ENCODE measurements at regions not wholly inside any gene's neighbourhood (a gene's known extent, or its start where the extent isn't known, plus 50 kb on each side); places are given as distances from the start of the nearest gene placed in this dataset.

GRCh38 chr6:6758915-6759654, 170.6 kb downstream of the LY86 start (continued):
- TF ChIP-seq BCLAF1 (IDR thresholded peaks at IDR 0.05; ENCODE audit: borderline replicate concordance in 1 of 2, control insufficient read depth in 1 of 2, low read depth in 2 of 2, low read length in 1 of 2) (no peak), REST (IDR thresholded peaks at IDR 0.05; ENCODE audit: borderline replicate concordance) (peak; percentile 81), REST (CRISPR knock-in tag; IDR thresholded peaks at IDR 0.05; ENCODE audit: low read depth) (no peak), SRF (CRISPR knock-in tag; IDR thresholded peaks at IDR 0.05) (peak in 1 of 2 experiments; percentile 90; a peak in 2 of 4 replicates), CREB1 (IDR thresholded peaks at IDR 0.05) (no peak), CREB1 (CRISPR knock-in tag; IDR thresholded peaks at IDR 0.05) (no peak), ETS2 (tag; IDR thresholded peaks at IDR 0.05; ENCODE audit: borderline replicate concordance, poor library complexity, severe bottlenecking) (no peak), MXI1 (IDR thresholded peaks at IDR 0.05; ENCODE audit: low read depth, low read length) (peak; percentile 77), ATF6 (CRISPR knock-in tag; IDR thresholded peaks at IDR 0.05) (no peak), TOE1 (IDR thresholded peaks at IDR 0.05; ENCODE audit: borderline replicate concordance) (peak; percentile 46; the same call in 1 of the 2 replicates), TOE1 (CRISPR knock-in tag; IDR thresholded peaks at IDR 0.05; ENCODE audit: borderline replicate concordance, low read depth) (no peak), ZNF217 (CRISPR knock-in tag; IDR thresholded peaks at IDR 0.05) (no peak), HNRNPH1 (optimal IDR thresholded peaks at IDR 0.05; ENCODE audit: low read depth, low read length) (no peak), NUFIP1 (IDR thresholded peaks at IDR 0.05; ENCODE audit: partially characterized antibody) (no peak)

Data from K562 (cell line).